ENCODE measurements at regions not wholly inside any gene's neighbourhood (a gene's known extent, or its start where the extent isn't known, plus 50 kb on each side); places are given as distances from the start of the nearest gene placed in this dataset.

DNA sequence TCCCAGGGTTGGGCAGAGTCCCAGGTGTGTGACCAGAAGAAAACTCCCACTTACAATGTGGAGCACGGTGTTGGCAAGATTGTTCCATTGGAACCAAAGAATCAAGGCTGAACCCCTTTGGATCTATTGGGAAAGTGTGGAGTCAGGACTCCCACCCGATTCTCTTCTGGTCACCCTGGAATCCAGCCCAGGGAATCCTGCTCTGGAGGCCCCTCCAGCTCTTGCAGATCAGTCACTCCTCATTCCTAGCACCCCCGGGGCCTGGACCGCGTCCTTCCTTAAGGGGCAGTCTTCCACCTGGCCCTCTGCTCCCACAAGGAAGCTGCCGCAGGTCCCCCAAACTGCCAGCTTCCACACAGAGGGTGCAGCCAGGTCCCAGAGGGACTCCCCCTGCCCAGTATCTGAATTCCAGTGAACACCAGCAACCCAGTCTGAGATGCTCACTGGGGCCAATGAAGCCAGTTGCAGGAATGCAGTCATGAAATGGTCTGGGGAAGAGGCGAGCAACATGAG is 170.1 kb downstream of the GADD45G start:
- no peak for DNase-seq

DNA sequence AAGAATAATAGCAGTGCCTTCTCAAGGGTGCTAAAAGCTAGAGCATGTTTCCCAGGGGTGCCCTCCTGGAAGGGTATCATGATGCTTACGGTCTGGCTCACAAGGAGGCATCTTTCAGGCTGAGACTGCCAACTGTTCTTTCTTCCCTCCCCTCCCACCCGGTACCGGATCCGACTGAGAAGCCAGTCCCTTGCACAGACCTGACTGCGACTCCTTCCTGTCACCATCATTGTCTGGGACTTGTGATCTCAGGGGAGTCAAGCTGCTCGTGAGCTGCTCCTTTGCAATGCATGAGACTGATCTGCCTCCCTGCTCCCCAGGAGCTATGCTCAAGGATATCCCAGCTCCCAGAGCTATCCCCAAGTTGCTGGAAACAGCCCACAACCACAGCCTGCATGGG is 170.8 kb downstream of the GADD45G start:
- DNase-seq: no peak

DNA sequence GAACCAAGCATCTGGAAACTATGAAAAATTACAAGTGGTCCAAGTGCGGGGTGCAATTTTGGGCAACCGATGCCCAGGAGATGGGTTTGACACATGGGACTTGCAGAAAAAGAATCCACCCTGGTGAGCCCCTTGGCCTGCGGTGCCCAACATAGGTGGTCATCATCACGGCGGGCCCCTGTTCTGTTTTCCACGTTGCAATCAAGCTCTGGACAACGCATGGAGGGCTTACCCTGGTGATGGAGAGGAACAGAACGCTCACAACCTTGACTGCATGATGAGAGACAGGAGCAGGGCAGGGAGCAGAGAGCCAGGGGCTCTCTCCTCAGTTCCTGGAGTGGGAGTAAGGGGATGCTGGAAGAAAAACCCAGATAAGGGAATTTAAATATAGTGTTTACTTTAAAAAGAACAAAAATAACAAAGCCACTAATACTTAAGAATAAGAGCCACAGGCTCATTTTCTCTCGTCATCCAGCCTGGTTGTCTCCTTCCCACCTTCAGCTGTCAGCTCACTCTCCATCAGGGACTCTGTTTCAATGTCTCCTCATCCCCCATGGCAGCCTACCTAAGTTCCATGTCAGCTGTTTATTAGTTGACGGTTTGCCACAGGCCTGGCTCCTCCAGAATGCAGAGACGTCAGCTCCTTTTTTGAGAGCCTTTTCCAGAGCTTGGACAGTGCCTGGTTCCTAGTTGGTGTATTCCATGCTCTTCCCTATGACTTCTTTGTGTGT is 172.1 kb downstream of the GADD45G start:
- DNase-seq: no peak

DNA sequence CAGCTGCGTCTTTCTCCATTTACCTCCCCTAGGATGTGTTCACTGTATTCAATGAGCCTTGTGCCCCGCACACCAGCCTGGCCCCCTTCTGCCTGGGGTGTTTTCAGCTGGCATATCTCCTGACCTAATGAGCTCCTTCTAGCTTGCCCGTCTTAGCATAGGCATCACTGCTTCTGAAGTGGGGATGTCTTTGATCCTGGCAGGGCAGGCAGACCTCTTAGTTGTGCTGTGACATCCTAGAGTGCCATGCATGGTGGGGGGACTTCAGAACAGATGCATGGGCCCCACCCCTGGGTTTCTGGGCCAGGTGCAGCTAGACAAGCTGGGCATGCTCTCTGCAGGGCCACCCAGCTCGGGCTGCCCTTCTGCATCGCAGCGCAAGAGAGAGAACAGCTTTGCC is 172.7 kb downstream of the GADD45G start:
- no peak for DNase-seq

DNA sequence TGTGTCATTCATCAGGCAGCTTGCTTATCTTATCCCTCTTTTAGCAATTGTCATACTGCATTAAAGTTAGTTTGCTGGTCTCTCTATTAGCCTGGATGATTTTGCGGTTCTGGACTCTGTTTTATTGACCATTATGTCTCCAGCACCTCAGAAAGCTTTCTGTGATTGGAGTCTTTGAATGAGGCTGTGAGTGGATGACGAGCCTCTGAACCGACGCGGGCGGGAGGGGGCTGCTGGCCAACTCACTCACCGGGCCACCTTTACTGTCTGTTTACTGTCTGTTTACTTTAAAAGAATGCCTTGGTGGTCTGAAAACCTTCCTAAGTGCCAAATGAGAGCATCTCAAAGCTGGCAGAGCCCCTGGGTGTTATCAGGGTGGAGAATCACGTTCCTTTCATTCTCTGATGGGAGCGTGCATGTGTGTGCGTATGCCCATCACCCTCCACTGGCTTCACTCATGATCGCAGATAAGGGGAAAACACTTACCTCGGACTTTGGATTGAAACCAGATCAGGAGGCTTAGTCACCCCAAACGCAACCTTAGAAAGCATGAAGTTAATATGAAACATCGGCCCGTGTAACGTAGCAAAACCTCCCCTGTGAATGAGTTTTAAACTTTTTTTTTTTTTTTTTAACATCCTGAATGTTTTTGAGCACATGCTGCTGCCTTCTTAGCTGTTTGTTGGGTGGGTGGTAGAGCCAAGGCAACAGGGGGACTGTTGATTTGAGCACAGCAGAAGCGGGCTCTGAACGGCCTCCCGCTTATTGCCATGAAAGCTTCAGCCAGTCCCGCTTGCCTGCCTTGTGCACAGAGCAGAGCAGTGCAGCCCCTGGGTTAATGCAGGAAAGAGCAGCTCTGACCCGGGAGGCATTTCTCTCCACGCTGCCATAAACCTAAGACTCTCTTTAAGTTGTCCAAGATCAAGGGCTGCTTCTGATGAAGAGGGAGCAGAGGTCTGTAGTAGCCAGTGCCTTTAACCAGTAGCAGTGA is 173.6 kb downstream of the GADD45G start:
- no peak for DNase-seq

DNA sequence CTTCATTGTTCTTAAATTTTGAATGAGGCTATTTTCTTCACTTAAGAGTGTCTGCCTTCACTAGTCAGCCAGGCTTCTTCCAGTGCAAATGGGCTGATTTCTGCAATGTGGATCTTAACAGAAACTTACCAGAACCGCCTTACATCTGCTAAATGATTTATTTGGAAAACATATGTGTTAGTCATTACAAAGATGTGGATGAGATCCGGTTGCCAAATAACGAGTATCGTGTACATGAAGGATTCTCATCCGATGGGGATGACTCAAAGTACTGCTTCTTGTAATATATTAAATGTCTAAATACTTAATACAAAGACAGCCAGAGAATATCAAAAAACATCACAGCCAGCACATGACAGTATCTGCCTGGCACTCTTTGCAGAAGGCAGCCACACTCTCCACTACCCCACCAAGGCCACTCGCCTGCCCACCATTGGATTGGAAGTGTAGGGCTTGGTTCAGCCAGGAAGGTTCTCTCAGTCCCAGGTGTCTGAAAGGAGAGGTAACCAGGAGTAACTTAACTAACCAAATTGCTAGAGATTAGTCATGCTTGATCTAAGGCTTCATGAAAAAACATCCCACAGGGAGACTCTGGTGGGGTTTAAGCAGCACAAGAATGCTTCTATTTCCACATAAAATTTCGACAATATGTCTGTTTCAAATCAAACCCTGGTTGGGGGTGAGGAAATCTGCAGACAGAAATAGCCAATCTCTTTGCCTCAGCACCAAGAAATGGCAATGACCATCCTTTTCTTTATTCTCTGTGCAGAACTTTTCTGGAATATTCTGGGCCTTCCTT is 174.8 kb downstream of the GADD45G start:
- DNase-seq: no peak

DNA sequence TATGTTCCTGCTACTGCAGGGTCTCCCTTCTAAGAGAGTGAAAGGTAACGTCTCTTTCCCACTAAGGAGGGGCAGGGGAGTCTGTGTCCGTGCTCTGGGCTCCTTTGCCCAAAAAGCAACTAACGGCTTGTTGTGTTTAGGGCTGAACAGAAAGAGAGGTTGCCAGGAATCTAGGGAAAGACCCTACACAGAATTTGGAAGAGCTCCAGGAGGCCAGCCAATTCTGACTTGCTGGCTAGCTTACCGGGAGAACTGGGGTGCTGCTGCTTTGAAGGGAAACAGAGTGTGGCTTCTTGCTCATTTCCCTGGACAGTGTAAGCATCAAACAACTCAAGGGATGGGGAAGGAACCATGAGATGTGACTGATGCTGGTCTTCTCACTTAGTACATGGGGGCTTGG is 176.1 kb downstream of the GADD45G start:
- DNase-seq: no peak

DNA sequence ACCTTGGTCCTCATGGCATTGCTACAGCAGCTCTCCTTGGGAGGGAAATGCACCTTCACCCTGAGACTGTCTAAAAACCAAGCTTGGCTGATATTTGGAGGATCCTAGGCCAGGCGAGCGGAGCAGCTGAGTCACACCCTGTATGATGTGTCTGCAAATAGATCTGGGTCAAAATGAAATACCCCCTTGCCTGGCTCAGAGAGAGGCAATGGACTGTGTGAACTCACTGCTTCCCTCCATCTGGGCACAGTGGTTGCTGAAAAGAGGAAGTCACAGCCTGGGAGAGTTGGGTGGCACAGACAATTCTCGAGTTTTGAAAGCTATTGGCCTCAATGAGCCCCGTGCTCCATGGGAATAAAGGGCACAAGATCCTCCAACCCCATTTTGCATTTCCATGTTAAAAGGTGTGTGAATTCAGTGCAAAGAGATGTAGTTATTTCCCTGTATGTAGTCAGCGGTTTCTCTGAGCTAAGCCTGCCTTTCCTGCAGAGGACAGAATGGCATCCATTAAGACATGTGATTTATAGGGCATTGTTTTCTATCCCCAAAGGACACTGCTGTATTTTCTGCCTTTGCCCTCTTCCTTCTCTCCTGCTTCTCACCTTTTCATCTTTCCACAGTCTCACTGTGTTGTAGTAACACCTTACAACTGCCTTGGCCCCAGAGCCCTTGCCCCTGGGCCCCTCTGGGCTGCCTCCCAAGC is 177.2 kb downstream of the GADD45G start:
- DNase-seq: no peak

DNA sequence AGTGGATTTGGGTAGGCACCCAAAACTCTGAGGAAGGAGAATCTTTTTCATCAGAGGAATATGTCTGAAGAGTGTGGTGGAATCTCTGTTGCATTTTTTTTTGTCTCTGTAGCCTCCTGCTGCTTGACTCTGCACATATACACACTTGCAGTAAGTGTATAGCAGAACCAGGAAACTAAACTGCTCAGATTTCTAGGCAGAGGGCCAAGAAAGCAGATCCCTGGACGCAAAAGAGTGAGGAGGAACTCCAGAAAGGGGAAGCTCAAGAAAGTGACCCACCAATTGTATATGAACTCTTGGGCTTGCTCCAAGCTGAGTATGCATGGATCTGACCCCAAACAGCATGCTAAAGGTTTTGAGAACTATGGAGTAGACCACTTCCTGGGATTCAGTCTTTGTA is 181.8 kb downstream of the GADD45G start:
- no peak for DNase-seq

DNA sequence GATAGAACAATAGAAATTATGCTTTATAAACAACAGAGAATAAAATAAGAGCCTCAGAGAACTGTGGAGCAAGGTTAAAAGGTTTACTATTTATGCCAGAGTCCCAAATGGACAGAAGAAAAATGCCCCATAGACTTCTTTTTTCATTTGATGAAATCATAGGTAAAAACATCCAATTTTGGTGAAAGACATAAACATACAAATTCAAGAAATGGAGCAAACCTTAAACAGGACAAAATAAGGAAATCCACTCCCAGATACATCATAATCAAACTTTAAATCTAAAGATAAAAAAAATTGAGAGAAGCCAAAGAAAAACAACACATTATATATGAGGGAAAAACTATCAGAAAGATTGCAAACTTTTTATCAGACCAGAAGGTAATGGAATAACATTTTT is 182.8 kb downstream of the GADD45G start:
- DNase-seq: no peak

DNA sequence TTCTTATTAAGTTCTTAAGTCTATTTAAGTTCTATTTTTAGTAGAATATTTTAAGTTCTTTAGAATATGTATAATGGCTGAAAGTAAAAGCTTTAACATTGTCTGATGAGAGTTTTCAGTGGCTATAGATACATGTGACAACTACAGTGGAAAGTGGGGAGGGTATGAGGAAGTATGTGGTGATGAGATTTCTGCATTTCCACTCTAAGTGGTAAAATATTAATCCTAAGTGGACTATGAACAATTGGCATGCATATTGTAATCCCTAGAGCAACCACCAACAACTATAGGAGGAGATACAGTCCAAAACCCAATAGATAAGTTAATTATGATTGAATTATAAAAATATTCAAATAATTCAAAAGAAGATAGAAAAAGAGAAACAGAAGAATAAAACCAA is 183.6 kb downstream of the GADD45G start:
- no peak for DNase-seq

DNA sequence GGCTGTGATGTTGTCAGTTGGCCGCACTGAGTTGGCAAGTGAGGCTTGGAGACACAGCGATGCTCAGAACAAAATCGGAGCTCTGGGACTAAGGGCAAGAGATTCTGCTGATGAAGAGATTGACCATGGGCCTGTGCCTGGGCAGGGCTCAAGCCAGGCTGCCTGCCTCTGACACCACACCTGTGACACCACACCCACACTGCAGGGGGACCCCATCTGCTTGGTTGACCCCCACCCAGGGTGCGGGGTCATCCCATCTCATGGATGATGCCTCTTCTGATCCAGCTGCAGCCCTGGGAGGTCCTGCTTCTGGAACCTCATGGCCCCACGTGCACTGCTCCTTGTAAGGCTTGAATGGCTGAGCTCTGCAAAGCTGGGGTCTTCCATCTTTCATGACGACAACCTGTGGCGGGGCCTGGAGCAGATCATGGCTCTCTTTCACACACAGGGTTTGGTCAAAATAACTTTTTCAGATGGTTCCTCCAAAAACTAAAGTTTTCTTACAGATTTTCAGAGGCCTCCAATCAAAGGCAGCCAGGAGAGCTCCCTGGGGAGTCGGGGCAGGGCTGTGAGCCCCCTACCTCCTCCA is 185.2 kb downstream of the GADD45G start:
- no peak for DNase-seq

DNA sequence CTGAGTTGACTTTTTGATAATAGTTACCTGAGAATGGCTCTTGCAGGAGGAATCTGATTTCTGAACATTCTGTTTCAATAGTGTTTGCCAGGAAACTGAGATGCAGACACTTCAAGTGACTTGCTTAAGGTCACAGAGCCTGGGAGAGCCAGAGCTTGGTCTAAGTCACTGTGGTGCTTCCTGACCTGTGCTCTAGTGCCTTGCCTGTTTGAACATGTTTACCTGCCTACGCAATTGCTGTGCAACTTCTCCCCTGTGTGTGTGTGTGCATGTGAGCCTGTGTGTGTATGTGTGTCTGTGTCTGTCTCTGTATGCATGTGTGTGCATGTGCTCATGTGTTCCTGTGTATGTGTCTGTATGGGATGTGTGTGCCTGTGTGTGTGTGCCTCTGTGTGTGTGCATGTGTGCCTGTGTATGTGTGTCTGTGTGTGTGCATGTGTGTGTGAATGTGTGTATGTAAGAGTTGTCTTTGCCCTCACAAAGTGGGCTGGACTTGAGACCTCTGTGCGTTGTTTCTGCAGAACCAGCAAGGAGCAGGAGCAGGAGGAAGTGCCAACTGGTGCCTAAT is 185.8 kb downstream of the GADD45G start:
- DNase-seq: no peak

DNA sequence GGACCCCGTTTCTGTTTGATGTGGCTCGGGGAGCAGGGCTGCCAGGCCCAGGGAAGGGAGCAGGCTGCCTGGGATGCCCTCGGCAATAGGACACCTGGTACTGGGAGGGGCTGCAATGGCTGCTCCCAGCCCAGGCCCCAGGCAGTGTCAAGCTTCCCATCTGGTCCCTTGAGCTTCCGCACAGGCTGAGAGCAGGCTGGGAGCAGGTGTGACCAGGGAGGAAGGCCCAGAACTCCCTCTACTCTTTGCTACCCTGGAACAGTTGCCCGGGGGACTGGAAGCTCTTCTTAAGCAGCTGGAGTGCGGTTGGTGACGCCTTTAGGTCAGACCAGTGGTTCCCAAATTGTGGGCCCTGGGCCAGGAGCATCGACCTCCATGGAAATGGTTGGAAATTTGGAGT is 186.9 kb downstream of the GADD45G start:
- DNase-seq: no peak

DNA sequence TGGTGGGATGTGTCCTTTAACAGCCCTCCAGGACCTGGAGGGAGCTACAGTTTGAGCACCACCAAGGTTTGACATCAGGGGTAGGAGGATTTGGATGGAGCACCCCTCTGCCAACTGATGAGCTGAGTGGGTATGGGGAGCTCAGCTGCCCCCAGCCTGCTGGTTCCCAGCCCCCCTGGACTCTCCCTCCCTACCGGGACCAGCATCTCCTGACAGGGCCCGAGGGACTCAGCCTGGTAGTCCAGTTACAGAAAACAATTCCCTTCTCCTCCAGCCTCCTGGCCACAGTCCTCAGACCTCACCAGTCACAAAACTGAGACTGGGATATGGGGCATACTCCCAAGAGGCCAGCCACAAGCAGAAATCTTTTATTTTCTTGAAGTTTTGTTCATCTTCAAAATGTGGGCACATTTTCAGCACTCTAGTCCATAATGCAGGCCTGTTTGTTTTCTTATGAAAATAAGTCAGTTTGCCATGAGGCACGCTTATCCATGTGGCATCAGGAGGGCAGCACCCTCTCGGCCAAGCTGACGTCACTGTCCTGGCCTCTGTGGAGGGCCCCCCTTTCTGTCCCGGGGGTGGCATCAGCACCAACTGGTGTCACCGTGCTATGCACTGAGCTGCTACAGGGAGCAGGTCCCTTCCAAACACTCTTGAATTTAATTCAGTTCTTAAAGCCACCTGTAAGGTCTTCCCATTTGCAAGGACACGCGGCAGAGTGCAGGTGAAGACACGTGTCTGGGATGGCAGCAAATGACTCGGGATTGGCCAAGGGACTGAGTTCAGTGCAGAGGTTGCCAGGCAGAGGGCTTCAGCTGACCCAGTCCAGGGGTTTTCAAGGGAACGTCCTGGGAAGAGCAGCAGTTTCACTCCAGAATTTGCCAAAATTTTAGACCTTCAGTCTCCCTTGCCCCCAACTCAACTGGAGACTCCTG is 187.6 kb downstream of the GADD45G start:
- DNase-seq: no peak

DNA sequence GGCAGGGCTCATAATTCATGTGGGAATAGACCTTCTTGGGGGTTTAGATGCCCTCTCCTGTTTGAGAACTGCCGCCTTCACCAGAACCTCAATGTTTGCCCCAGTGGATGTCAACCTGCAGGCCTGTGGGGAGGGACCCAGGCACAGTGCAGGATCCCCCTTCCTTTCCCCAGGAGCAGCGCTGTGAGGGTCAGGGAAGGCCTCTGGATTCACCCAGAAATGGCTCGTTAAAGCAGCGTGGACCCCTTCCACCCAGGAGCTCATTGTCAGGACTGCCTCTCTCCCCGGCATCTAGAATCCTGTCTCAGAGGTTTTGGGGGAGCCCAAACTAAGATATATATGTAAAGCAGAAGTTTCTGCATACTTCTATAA is 188.3 kb downstream of the GADD45G start:
- DNase-seq: no peak

DNA sequence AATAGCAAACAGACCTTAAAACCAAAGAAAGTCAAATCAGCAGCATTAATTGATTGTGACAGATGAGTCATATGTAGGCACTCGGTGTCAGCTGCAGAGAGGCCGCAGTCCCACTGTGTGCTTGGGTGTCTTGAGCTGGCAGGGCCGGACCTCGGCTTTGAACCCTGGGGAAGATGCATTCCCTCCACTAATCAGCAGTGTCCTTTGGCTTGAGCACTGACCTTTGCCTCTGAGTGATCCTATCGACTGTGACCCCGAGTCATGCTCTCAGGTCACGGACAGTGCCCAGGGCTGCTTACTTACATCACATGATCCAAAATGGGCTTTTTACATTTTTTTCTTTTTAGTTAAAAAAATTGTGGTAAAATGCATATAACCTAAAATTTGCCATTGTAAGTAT is 188.7 kb downstream of the GADD45G start:
- DNase-seq: no peak

DNA sequence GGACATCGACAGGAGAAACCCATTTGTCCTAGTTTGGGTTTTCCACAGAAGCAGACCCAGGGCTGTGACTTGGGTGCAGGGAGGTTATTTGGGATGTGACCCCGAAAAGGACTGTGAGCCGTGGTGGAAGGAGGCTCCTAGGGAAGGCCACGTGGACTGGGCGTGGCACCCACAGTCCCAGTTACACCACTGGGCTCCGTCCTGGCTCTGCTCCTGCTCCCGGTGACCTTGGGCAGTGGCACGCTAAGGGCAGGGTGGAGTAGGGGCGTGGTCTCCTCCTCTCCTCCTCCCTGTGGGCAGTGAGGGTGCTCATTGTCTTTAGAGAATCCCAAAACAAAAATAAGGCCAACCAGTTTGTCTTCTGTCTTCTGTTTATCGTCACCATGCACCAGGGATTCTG is 190.1 kb downstream of the GADD45G start:
- no peak for DNase-seq

DNA sequence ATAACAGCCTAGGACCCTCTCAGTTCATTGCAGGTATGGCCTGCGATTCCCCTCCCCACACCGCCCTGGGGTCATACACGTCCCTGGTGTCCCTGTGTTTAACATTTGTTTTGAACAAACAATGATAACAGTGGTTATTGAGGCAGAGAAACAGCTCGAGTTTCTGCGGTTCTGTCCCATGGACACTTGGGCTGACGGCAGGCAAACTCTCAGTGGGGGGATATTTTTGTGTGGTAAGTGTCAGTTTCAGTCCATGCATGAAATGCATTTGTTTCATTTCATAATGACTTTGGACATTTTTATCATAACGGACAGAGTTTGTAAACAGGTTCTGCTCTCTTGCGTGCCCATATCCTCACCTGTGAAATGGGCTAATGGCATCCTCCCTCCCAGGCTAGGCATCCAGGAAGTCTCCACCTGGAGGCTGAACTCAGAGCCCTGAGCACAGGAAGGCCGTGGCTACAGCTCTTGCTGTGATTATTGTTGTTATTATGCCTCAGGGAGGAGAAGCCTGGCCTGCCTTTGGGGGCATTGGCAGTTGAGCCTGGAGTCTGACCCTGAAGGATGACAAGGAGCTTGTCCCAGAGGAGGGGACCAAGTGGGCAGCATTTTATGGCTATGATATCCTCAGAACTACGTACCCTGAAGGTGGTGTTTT is 190.9 kb downstream of the GADD45G start:
- DNase-seq: no peak

DNA sequence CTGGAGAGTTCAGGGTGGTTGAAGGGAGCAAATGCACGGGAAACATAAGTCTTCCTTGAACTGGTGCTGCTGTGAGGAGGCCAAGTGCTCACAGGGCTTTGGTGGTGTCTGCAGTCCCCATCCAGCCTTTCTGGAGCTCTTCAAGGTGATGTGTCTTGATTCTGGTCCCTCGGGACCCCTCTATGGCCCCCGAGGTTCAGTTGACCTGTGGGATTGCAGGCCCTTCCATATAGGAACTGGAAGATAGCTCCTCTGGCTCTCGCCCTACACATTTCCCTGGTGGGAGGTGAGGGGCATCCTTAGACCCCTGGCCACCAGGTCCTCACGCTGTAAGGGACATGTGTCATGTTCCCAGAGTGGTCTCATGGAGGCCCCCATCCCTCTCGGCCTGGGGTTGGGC is 191.8 kb downstream of the GADD45G start:
- DNase-seq: no peak
